GM21529 (cell line): ENCODE measurements at regions not wholly inside any gene's neighbourhood (a gene's known extent, or its start where the extent isn't known, plus 50 kb on each side); places are given as distances from the start of the nearest gene placed in this dataset.

Experiments used
- ATAC-seq: cut with Tn5 transposase; IDR thresholded peaks from one replicate; pipeline ENCODE4 v1.9.1; 2021; ENCODE audit not compliant: unreplicated experiment

- ATAC-seq, result no peak
Observed at GRCh38 chr5:173796721-173797495, 91.2 kb upstream of the CPEB4 start.

DNA sequence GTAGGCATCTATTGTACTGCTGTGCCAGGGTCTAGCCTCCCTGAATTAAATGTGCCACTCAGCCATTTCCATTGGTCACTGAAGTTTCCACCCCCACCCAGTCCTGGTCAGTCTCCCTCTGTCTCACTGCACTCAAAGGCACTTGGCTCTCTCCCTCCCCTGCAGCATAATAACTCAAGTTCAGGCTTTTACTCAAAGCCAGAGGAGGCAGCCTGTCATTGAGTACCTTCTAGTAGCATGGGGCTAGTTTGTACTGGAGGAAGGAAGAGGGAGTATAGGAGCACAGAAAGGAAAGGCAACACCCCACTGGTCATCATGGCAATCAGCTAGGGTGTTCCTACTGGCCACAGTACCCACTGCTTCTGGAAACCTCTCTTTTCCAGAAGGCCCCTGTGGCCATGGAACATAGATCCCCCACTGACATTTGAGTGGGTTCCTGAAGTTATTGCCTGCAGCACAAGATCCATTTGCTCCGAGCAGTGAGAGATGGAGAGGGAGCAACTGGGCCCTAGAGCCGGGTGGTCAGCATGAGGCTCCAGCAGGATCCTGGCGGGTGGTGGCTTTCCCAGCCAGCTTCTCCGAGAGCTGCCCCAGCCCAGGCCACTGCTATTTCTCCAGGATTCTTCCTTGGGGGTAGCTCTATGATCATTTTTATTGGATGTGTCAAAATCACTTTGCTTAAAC is 89.9 kb upstream of the CPEB4 start:
- ATAC-seq, result no peak

DNA sequence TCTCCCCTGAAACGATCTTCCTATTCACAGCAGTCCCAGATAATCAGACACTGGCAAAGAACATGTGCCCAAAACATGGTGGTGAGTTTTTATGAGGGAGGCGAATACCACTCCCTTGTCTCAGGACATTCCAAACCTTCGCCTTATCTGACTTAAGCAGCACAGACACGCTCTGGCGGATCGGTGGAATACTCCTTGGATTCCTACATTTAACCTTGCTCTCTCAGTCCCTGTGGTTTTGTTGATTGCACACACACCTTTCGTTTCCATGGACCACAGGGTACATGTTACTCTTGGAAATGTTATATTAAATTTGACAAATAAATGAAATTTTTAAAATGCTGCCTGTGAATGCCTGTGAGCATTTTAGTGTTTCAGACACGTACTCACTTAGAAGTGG is 87.8 kb upstream of the CPEB4 start:
- ATAC-seq, result no peak

- no peak for ATAC-seq
Observed at GRCh38 chr5:173801006-173801405, 87.1 kb upstream of the CPEB4 start.

GRCh38 chr5:173802670-173803165 is 85.4 kb upstream of the CPEB4 start:
- no peak for ATAC-seq

GRCh38 chr5:173804579-173804978 is 83.6 kb upstream of the CPEB4 start:
- ATAC-seq, result no peak

DNA sequence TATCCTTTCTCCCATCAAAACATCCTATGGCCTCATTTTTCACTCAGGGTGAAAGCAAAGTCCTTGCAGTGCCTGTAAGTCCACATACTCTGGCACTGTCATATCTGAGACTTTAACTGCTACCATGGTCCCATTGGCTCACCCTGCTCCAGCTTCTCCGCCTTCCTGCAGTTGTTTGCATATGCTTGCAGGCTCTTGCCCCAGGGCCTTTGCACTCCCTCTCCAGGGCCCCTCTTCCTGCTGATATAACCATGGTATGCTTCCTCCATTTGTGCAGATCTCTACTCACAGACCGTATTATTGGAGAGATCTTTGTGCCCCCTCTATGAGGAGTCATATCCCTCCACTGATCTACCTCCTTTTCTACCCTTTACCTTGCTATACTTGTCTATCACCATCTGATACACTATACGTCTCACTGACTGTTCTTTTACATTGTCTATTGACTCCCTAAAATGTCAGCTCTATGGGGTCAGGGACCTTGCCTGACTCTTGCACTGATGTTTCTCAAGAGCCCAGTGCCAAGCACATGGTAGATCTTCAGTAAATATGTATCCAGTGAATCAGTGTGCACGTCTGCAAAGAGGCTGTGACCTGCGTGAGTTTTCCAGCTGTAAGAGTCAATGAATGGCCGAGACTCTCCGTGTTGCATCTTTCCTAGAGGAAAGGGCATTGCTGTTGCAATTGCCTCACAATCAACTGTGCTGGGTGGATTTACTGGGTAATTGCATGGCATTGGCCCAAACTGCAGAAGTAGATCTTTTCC is 81.7 kb upstream of the CPEB4 start:
- no peak for ATAC-seq

DNA sequence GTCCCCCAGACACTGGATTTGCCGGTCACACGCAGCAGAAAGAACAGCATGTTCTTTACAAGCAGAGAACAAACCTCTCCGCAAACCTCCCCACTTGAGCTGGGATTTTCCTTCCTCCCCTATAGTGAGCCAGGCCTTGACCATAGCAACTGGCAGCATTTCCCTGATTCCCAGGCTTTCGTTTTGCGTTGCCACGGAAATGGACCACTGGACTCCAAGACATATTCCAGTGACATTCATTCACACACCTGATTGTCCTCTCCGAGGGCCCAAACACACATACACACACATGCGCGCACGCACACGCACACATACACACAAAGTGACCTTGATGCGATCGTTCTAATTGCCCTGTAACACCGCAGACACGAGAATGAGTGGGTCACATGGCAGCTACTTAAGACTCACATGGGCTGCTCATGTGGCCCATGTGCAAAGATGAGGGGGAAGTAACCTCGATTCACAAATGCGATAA is 80.9 kb upstream of the CPEB4 start:
- no peak for ATAC-seq

DNA sequence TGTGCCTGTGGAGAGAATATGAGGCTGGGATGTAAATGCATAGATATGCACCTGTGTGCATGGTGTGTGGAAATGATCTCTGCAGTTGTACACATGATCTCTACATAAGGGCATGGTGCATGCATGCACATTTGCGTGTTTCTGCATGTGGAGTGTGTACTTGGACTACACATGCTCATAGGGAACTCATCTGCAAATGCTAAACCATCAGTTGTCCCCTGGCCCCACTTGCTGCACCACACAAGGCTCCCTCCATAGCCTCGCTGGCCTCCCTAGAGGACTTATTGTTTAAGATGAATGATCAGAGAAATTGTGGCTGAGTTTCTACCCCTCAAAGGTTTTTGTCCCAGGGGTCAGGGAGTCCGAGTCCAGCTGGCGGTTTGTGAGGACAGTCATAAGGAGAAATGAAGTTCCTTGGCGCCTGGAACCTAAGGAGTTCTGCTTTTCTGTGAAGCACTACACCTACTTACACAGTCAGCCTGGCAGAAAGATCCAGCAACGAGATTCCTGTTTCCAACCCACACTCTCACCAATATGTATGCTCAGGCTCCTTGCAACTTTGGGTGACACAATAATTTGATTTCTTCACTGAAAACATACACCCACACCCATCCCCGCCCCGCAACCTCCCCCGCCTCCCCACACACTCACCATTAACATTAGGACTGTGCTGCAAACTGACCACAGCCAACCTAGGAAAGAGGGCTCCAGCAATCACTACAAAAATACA is 79.9 kb upstream of the CPEB4 start:
- no peak for ATAC-seq

DNA sequence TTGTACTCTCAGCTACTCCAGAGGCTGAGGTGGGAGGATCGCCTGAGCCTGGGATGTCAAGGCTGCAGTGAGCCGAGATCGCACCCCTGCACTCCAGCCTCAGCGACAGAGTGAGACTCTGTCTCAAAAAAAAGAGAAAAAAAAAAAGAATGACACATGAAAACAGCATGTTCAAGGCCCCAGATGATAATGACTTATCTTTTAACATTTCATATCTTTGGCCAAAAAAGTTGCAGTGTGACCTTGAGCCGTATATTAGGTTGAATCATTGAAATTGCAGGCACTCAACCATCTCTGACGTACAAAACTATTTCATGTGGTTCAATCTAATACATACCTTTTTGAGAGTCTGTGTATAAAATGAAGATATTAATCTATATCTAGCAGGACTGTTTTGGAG is 79.1 kb upstream of the CPEB4 start:
- ATAC-seq, result no peak

DNA sequence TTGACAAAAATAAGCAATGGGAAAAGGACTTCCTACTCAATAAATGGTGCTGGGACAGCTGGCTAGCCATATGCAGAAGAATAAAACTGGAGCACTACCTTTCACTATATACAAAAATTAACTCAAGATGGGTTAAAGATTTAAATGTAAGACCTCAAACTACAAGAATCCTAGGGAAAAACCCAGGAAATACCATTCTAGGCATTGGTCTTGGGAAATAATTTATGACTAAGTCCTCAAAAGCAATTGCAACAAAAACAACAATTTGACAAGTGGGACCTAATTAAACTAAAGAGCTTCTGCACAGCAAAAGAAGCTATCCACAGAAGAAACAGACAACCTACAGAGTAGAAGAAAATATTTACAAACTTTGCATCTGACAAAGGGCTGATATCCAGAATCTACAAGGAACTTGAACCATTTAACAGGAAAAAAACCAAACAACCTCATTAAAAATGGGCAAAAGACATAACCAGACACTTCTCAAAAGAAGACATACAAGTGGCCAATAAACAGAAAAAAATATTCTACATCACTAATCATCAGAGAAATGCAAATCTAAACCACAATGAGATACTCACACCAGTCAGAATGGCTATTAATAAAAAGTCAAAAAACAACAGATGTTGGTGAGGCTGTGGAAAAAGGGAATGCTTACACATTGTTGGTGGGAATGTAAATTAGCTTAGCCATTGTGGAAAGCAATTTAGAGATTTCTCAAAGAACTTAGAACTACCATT is 75.2 kb upstream of the CPEB4 start:
- ATAC-seq, result no peak

DNA sequence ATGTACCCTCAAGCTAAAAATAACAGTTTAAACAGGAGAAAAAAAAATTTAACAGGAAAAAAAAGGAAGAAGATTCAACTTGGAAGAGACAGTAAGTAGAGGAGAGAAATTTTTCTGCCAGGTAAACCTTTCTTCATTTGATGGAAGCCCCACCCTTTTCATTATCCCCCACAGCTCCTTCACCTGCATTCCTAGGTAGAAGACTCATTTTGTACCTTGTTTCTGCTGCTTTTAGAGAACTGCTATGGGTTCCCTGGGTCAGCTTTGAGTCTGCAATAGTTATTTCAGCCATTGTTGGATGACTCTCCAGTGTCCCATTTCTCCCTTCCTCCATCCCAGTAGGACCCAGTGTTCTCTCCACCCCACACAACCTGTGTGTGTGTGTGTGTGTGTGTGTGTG is 74.1 kb upstream of the CPEB4 start:
- ATAC-seq, result no peak

DNA sequence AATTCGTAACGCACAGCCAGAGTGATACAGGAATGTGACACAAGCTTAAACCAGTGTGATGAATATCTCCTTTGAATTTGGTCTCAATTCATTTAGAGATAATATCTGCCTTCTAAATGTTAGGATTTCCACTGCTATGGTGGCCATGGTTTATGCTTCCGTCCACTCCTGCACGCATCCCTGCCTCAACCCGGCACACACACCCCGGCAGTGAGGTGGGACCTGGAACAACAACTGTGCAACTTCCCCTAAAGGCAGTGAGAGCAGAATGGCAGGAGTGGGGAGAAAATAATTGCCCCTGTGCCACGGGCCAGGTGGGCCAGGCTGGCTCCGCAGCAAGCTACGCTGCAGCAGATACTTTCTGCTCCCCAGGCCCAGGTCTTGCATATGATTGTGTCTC is 72.6 kb upstream of the CPEB4 start:
- ATAC-seq, result no peak

DNA sequence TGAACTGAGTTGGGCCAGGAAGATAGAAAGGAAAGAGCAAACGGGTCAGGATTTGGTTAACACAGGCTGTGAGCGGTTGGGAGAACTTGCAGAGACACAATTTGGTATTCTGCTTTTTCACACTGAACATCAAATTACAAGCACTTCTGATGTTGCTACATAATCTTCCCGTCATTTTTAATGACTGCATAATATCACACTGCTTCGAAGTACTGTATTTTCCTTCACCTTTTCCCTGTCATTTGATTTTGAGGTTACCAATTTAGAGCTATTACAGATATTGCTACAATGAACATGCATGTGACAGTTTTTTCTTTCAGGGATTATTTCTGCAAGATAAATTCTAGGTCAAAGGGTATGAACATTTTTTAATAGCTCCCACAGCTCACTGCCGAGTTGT is 71.4 kb upstream of the CPEB4 start:
- no peak for ATAC-seq

- ATAC-seq, result no peak
Observed at GRCh38 chr5:173817561-173817960, 70.6 kb upstream of the CPEB4 start.

DNA sequence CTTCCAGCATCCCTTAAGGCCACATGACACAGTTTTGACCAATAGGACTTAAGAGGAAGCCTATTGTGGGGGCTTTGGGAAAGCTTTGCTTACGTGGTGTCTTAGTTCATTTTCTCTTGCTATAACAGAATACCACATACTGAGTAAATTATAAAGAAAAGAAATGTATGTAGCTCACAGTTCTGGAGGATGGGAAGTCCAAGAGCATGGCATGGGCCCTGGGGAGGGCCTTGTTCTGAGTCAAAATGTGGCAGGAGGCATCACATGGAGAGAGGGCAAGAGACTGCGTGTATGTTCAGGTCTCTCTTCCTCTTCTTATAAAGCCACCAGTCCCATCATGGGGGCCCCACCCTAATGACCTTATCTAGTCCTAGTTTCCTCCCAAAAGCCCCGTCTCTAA is 68.6 kb upstream of the CPEB4 start:
- no peak for ATAC-seq

DNA sequence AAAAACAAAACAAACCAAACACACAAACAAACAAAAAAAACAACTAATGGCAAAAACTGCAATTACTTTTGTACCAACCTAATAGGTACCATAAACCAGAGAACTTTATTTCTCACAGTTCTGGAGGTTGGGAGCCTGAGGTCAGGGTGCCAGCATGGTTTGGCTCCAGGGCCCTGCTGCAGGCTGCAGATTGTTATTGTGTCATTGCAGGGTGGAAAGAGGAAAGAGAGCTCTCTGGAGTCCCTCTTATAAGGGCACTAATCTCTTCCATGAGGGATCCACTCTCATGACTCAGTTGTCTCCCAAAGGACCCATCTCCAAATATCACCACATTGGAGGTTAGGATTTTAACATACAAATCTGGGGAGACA is 64.9 kb upstream of the CPEB4 start:
- no peak for ATAC-seq

GRCh38 chr5:173823721-173824567 is 64.2 kb upstream of the CPEB4 start:
- no peak for ATAC-seq

DNA sequence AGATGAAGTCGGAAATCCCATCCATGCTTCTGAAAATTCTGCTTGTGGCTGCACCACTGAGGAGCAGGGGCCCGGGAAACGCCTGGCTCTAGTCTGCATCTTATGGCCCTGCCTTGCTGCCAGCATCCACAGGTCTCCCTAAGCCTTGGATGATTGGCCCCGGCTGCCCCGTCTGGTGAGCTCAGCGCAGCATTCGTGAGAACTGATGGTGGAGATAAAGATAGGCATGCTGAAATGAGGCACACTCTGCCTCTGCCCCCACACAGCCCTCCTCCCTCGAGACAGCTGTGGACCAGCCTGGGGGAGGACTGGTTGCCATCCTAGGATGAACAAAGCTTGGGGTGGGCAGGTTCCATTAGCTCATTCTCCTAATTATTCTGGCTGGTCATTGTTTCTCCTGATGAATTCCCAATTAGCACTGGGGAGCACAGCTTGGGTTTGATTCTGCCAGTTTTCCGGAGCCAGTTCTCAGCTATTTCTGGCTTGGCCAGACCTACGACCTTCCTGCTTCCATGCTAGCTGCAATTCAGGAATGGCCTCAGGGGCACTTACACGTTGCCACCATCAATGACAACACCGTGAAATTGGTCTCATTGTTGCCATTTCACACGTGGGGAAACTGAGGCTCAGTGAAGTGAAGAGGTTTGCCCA is 62.8 kb upstream of the CPEB4 start:
- ATAC-seq, result no peak
